ENCODE measurements at regions not wholly inside any gene's neighbourhood (a gene's known extent, or its start where the extent isn't known, plus 50 kb on each side); places are given as distances from the start of the nearest gene placed in this dataset.
"Not testable (repeated sequence)": the region's sequence is repeated elsewhere in the genome, so short reads cannot be mapped to it uniquely, and the experiment has no call there.

GRCh38 chr4:120005527-120005926, 61.1 kb downstream of the MAD2L1 start:
- DNase-seq = no peak

- no peak for DNase-seq
Measured at GRCh38 chr4:120005076-120005475, 61.6 kb downstream of the MAD2L1 start.

DNA sequence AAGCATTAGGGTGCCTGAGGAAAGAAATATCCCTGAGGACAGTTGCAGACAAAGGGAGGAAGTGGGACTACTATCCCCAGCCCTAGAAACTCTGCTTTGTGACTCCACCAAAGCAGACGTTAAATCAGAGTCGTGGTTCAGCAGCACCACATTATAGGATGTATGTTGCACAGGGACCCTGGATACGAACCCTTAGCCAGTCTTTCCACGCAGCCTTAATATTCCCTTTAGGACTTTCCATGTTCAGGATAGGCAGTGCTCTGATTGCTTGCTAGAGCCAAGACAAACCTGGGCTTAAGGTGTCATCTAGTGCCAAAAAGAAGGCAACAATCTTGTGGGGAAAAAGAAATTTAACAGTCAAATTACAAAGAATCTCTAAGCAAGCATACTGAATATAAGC, 62.6 kb downstream of the MAD2L1 start:
- no peak for DNase-seq

DNA sequence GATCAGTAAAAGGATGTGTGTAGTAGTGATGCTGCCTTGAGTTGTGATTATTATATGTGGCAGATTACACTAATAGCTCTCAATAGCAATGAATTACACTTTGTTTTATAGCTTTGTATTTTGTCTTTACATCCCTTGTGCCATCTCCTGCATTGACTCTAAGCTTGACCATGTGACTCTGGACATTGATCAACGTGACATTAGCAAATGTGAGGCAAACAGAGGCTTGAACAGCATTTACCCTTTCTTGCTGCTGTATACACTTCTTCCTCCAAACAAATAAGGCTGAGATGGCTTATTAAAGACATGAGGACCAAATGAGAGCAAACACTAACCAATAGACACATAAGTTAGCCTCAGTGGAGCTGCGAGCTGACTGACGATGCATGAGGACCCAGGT, 63.5 kb downstream of the MAD2L1 start:
- DNase-seq = no peak

DNA sequence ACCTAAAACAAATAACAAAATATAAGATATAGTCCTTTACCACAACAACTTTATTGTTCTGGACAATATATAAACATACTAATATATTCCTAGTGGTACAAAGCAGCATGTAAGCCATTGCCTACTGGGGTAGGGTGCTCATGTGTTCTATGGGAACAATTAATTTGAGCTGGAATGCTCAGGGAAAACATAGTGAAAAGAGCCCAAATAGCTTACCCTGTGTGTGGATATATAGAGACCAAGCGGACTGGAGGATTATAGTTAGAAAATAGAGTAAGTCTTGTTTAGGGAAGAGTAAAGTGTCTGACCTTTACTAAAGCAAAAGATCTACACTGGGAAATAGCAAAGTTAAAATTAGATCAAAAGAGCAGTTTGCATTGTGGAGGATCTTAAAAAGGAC, 64.8 kb downstream of the MAD2L1 start:
- no peak for DNase-seq

DNA sequence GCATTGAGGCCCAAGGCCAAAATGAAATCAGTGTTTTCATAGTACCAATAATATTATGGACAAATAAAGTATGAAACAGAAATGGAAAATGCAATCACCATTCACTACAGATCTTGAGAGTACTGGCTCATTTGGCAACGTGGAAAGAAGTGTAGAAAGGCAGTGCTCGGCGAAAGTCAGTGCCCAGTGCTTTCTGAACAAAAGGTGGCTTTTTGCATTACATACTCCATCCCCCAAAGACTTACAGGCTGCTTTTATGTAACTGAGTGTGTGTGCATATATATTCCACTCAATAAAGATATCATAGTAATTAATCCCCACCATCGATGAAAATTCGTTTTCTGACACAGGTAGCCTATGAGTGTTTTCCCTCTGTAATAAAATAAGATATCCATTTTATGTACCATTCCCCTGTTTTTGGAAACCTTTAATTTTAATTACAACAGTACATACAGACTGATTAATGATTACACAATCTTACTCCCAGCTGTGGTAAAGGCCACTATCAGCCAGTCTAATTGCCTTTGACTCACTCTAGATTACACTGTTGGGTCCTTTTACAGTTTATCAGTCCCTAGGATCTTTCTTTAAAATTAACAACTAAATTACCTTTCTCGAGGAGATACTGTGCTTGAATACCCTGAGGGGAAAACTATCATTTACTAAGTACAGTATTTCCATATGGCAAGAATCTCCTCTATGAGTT, 65.9 kb downstream of the MAD2L1 start:
- DNase-seq = no peak

- DNase-seq = not testable (repeated sequence)
Measured at GRCh38 chr4:119996024-119996423, 70.6 kb downstream of the MAD2L1 start.

DNA sequence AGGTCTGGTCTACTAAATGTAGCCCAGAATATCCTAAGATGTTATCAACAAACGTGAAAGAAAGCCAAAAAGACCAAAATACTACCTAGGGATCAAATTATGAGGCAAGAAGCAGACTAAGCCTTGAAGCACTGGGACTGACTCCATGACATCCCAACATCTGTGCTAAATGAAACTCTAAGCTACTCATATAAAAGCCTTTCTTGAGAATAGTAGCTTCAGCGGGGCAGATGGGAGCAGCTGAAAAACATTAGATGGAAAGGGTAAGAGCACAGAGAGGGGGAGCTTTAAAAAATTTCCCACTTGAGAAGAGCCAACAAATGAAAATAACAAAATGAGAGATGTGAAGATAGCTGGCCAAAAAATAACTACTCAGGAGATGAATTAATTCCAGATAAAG, 81.7 kb downstream of the MAD2L1 start:
- DNase-seq = no peak

GRCh38 chr4:119982756-119983155, 83.9 kb downstream of the MAD2L1 start:
- no peak for DNase-seq

GRCh38 chr4:119980456-119980855, 86.2 kb downstream of the MAD2L1 start:
- no peak for DNase-seq

GRCh38 chr4:119977076-119977940, 89.3 kb downstream of the MAD2L1 start:
- DNase-seq = no peak

GRCh38 chr4:119971431-119972084, 95.1 kb downstream of the MAD2L1 start:
- no peak for DNase-seq

- DNase-seq = no peak
Measured at GRCh38 chr4:119962631-119963030, 104.0 kb downstream of the MAD2L1 start.

DNA sequence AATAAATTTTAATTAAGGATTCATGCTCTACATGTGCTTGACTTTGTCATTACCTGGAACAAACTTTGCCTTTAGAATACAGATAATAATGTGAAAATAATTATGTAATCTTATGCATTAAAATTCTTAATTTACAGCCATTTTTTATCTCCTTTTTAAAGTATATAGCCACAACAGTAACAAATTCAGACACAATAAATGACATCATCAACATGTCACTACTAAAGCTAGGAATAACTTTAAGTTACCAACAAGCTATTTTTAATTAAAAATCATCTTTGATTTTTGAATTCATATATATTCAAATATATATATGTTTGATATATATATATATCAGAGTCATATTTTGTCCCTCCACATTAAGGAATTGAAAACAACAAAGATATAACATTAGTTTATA, 107.7 kb downstream of the MAD2L1 start:
- DNase-seq = no peak

GRCh38 chr4:119955256-119955655, 111.4 kb downstream of the MAD2L1 start:
- DNase-seq = no peak

DNA sequence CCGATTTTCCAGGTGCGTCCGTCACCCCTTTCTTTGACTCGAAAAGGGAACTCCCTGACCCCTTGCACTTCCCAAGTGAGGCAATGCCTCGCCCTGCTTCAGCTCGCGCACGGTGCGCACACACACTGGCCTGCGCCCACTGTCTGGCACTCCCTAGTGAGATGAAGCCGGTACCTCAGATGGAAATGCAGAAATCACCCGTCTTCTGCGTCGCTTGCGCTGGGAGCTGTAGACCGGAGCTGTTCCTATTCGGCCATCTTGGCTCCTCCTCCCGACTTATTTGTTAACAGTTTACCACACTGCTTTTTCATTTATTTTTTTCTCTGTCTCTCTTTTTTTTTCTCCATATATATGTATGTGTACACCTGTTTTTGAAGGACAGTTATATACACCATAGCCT, 112.2 kb downstream of the MAD2L1 start:
- not testable (repeated sequence) for DNase-seq

- no peak for DNase-seq
Measured at GRCh38 chr4:119946359-119946758, 120.3 kb downstream of the MAD2L1 start.

DNA sequence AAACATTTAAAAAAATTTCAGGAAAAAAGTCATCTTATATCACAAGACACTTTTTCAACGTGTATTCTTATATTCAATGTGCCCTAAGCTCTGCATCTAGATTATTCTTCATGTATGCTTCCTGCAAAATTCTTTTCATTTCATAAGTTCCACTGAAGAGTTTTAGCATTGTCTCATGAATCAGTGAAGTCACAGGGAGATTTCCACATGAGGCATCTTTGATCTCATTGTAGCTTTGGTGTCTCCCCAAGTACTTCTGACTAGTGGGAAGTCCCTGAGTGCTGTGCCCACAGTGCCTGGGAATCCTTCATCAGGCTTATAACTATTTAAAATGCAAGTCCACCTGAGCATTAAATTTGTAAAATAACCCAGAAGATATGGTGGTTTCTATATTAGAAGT, 123.8 kb downstream of the MAD2L1 start:
- DNase-seq = no peak

GRCh38 chr4:119940557-119940956, 126.1 kb downstream of the MAD2L1 start:
- DNase-seq = no peak

- no peak for DNase-seq
Measured at GRCh38 chr4:119939071-119939995, 127.3 kb downstream of the MAD2L1 start.

DNA sequence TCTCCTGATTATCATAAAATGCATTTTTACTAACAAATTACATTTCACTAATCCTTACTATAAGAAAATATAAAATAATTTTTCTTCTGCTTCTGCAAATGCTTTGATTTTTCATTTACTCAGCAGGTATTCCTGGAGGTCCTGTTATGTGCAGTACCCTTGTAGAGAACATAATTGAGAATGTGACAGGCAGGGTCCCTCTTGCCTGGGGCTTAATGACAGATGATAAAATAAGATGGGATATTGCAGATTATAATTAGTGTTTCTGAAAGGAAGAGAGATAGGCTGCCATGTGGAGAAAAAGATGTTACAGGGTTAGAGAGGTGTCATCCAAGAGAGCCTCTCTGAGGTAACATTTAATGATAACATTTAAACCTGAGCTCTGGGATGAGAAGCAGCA, 128.9 kb downstream of the MAD2L1 start:
- DNase-seq = no peak

GRCh38 chr4:119933606-119934005, 133.0 kb downstream of the MAD2L1 start:
- peak; percentile 74 for DNase-seq

DNA sequence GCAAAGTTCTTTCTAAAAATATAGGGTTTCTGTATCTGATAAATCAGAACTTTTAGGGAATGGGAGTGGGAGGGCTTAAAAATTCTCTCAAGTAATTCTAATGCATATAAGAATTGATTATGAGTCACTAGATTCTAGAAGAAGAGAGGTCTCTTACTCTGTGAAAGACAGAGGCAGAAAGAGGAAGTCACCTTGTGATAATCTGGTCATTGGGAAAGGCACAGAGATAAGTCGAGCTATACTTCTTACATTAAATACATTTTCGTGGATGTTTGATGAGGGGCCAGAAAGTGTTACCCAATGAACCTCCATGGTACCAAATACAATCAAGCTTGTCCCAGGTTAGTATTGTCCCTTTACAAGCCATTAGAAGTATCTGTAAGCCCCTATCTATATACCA, 134.4 kb downstream of the MAD2L1 start:
- DNase-seq = no peak
